PC-3 (cell line): ENCODE measurements at regions not wholly inside any gene's neighbourhood (a gene's known extent, or its start where the extent isn't known, plus 50 kb on each side); places are given as distances from the start of the nearest gene placed in this dataset.

Source experiments
- ATAC-seq: fragments of 200-7000 bp; cut with Tn5 transposase; 2 replicates; pipeline ENCODE4 v1.9.1; 2020; ENCODE audit warnings: mild to moderate bottlenecking, moderate library complexity
- BruUV-seq: library from RNA; stranded (reverse); fragments of 400-500 nt; replicated peaks from 2 replicates; lab custom pipeline; 2021; lab: Mats Ljungman, UMichigan
- CTCF ChIA-PET: fragments of 300-600 bp; sonication (Branson Sonifier 250); formaldehyde crosslinking; loops from one replicate; lab custom pipeline; 2022; ENCODE audit warnings: antibody characterized with exemption; lab: Charles Lee
- POLR2A ChIA-PET: fragments of 300-600 bp; sonication (Branson Sonifier 250); formaldehyde crosslinking; loops from one replicate; lab custom pipeline; 2022; ENCODE audit warnings: antibody characterized with exemption; ENCODE audit not compliant: unreplicated experiment; lab: Charles Lee
- DNase-seq: peaks from one replicate; pipeline ENCODE4 v3.0.0-alpha.2; 2015
- H2AFZ ChIP-seq: fragments of 300-600 bp; sonication (generic); 2 replicates; pipeline ENCODE4 v1.6.0; 2016; ENCODE audit warnings: antibody characterized with exemption, low read length
- H3F3A ChIP-seq: fragments of 300-600 bp; sonication (generic); one replicate; pipeline ENCODE4 v1.6.0; 2017; ENCODE audit warnings: antibody characterized with exemption, low read length, control low read depth, mild to moderate bottlenecking; ENCODE audit not compliant: unreplicated experiment
- H3K27ac ChIP-seq: fragments of 300-600 bp; sonication (generic); 2 replicates; pipeline ENCODE4 v1.5.1; 2016; ENCODE audit warnings: mild to moderate bottlenecking, low read length
- H3K27me3 ChIP-seq: fragments of 300-600 bp; sonication (generic); 2 replicates; pipeline ENCODE4 v1.6.1; 2016; ENCODE audit warnings: low read length, mixed read lengths
- H3K36me3 ChIP-seq: fragments of 300-600 bp; sonication (generic); 2 replicates; pipeline ENCODE4 v1.6.1; 2016; ENCODE audit warnings: low read depth, mixed run types, low read length, mixed read lengths
- H3K4me1 ChIP-seq: fragments of 300-600 bp; sonication (generic); 2 replicates; pipeline ENCODE4 v1.5.1; 2016; ENCODE audit warnings: low read length; ENCODE audit not compliant: insufficient read depth
- H3K4me2 ChIP-seq: fragments of 300-600 bp; sonication (generic); 2 replicates; pipeline ENCODE4 v1.6.0; 2016; ENCODE audit warnings: low read length
- H3K4me3 ChIP-seq: fragments of 300-600 bp; sonication (generic); 2 replicates; pipeline ENCODE4 v1.5.1; 2016; ENCODE audit warnings: mild to moderate bottlenecking, low read length, mixed read lengths
- H3K79me2 ChIP-seq: fragments of 300-600 bp; sonication (generic); 2 replicates; pipeline ENCODE4 v1.6.1; 2017; ENCODE audit warnings: low read length, mixed read lengths
- H3K9ac ChIP-seq: fragments of 300-600 bp; sonication (generic); 2 replicates; pipeline ENCODE4 v1.6.0; 2016; ENCODE audit warnings: mild to moderate bottlenecking, low read length
- H3K9me2 ChIP-seq: fragments of 300-600 bp; sonication (generic); replicated peaks from 2 replicates; pipeline ENCODE4 v1.6.1; 2016; ENCODE audit warnings: mixed run types, low read length, mixed read lengths
- H3K9me3 ChIP-seq: fragments of 300-600 bp; sonication (generic); 2 replicates; pipeline ENCODE4 v1.6.1; 2016; ENCODE audit warnings: low read length, mixed read lengths
- H4K20me1 ChIP-seq: fragments of 300-600 bp; sonication (generic); 2 replicates; pipeline ENCODE4 v1.6.1; 2016; ENCODE audit warnings: low read length, mixed read lengths
- CTCF ChIP-seq: fragments of 300-600 bp; sonication (generic); conservative IDR thresholded peaks from 2 replicates; pipeline ENCODE4 v1.5.1; 2017; ENCODE audit warnings: antibody characterized with exemption, low read depth, mild to moderate bottlenecking, low read length
- EZH2 ChIP-seq: fragments of 300-600 bp; sonication (generic); IDR thresholded peaks from one replicate; pipeline ENCODE4 v1.6.1; 2017; ENCODE audit warnings: antibody characterized with exemption, mild to moderate bottlenecking, low read length; ENCODE audit not compliant: unreplicated experiment
- EZH2phosphoT487 ChIP-seq: fragments of 300-600 bp; sonication (generic); IDR thresholded peaks from 2 replicates; pipeline ENCODE4 v1.6.1; 2018; ENCODE audit warnings: mild to moderate bottlenecking, antibody characterized with exemption, low read length, borderline replicate concordance
- intact Hi-C: fragments of 100-400 bp; cut with micrococcal nuclease; formaldehyde crosslinking; loops from 2 replicates; pipeline ENCODE4 v1.9.0; 2023

GRCh38 chr1:233485385-233485784 lies 128.5 kb upstream of the KCNK1 start:
- CTCF ChIA-PET, result no interaction called here
- no TSS peak for BruUV-seq
- DNase-seq (no peak), ATAC-seq (no peak)
- Histone ChIP-seq H3K4me2 (no peak overlapping the region), H3K27ac (no peak overlapping the region), H3K36me3 (no peaks in the 10 kb centered on the region), H3K9me2 (0 out of 2 replicates have a peak, but pooled peaks cover 2% of the 10 kb centered on the region), H3K79me2 (no peaks in the 10 kb centered on the region), H3K9me3 (no peaks in the 10 kb centered on the region), H3K4me3 (no peak overlapping the region), H3F3A (no peaks in the 10 kb centered on the region), H3K9ac (no peak overlapping the region), H3K27me3 (no peaks in the 10 kb centered on the region), H4K20me1 (no peaks in the 10 kb centered on the region), H3K4me1 (peaks cover 8% of the 10 kb centered on the region; the same call in 1 of the 2 replicates), H2AFZ (no peak overlapping the region)
- POLR2A ChIA-PET, result no interaction called here
- intact Hi-C loops, result no loop called here
- TF ChIP-seq CTCF (no peak), EZH2 (no peak), EZH2phosphoT487 (no peak)

DNA sequence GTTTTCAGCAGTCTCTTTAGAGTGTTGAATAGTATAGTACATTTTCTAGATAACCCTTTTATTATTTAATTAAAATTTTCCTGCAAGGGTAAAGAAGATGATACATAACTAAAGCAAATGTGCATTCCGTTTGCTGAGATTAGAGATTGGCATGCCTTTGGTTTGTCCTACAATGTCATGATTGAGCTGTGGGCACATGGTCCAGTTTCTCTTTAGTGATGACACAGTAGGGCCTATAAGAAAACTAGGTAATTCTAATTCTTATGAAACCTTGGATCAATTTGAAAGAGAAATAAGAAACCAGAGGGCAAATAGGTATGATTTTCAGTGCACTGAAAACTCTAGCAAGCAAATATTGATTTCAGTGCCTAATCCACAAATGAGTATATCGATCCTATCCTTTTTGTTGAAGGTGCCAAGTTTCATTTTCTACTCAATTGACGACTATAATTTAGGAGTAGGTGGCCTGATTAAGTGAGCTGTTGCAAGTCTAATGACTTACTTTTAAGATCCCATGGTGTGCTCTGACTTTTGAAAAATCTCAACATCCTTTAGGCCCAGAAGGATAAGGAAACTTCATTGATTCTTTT lies 128.0 kb upstream of the KCNK1 start:
- H3K79me2 ChIP-seq, result no peaks in the 10 kb centered on the region
- H2AFZ ChIP-seq, result no peak overlapping the region
- no peaks in the 10 kb centered on the region for H3K36me3 ChIP-seq
- H3K27ac ChIP-seq, result no peak overlapping the region
- DNase-seq (no peak), ATAC-seq (no peak)
- ChIA-PET POLR2A (no interaction called here), CTCF (no interaction called here)
- TF ChIP-seq CTCF (no peak), EZH2 (no peak), EZH2phosphoT487 (no peak)
- no TSS peak for BruUV-seq
- no peaks in the 10 kb centered on the region for H3K9me3 ChIP-seq
- no peak overlapping the region for H3K4me2 ChIP-seq
- no peaks in the 10 kb centered on the region for H3K9me2 ChIP-seq
- peaks cover 3% of the 10 kb centered on the region; the same call in 1 of the 2 replicates for H3K4me1 ChIP-seq
- H3F3A ChIP-seq, result no peaks in the 10 kb centered on the region
- no peaks in the 10 kb centered on the region for H3K27me3 ChIP-seq
- no peak overlapping the region for H3K4me3 ChIP-seq
- intact Hi-C loops, result no loop called here
- no peaks in the 10 kb centered on the region for H4K20me1 ChIP-seq
- H3K9ac ChIP-seq, result no peak overlapping the region

DNA sequence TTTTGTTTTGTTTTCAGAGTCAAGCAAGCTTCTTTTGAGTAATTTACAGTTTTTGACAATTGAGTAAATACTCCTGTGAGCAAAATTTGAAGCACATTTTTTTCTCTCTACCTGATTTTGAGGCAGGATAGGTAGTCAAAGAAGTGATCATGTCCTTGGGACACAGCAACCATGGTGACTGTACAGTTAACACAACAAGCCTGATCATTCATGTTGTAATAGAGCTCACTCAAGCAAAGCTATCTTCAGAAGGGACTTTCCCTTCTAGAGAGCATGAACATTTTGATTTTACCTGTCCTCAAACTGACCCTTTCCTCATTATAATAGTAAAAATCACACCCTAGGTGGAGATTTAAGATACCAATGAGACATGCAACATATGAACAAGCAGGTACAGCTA lies 126.5 kb upstream of the KCNK1 start:
- Histone ChIP-seq H3K36me3 (no peaks in the 10 kb centered on the region), H3K9me3 (no peaks in the 10 kb centered on the region), H2AFZ (no peak overlapping the region), H4K20me1 (no peaks in the 10 kb centered on the region), H3K27me3 (no peaks in the 10 kb centered on the region), H3K9ac (no peak overlapping the region), H3K9me2 (no peaks in the 10 kb centered on the region), H3K4me1 (0 out of 2 replicates have a peak, but pooled peaks cover 2% of the 10 kb centered on the region), H3K27ac (no peak overlapping the region), H3F3A (no peaks in the 10 kb centered on the region), H3K4me3 (no peak overlapping the region), H3K4me2 (no peak overlapping the region), H3K79me2 (no peaks in the 10 kb centered on the region)
- intact Hi-C loops, result no loop called here
- no TSS peak for BruUV-seq
- POLR2A ChIA-PET, result no interaction called here
- ATAC-seq, result no peak
- DNase-seq, result no peak
- TF ChIP-seq EZH2phosphoT487, result no peak
- no peak for TF ChIP-seq EZH2
- TF ChIP-seq CTCF, result no peak
- CTCF ChIA-PET, result no interaction called here
